ENCODE measurements at regions not wholly inside any gene's neighbourhood (a gene's known extent, or its start where the extent isn't known, plus 50 kb on each side); places are given as distances from the start of the nearest gene placed in this dataset.

GRCh38 chr4:181581983-181582382, 661.2 kb upstream of the TENM3 start:
- no peak for DNase-seq

GRCh38 chr4:181582595-181582994, 660.6 kb upstream of the TENM3 start:
- no peak for DNase-seq

- DNase-seq: no peak
These were observed 654.4 kb upstream of the TENM3 start for GRCh38 chr4:181588733-181589302.

GRCh38 chr4:181592221-181592745, 650.9 kb upstream of the TENM3 start:
- DNase-seq: no peak

- no peak for DNase-seq
These were observed 649.5 kb upstream of the TENM3 start for GRCh38 chr4:181593703-181594102.

GRCh38 chr4:181594188-181594587, 649.0 kb upstream of the TENM3 start:
- DNase-seq: no peak

GRCh38 chr4:181595716-181596115, 647.5 kb upstream of the TENM3 start:
- no peak for DNase-seq

GRCh38 chr4:181597766-181598165, 645.4 kb upstream of the TENM3 start:
- DNase-seq: no peak

GRCh38 chr4:181599134-181599533, 644.1 kb upstream of the TENM3 start:
- no peak for DNase-seq

GRCh38 chr4:181601103-181601502, 642.1 kb upstream of the TENM3 start:
- no peak for DNase-seq

- no peak for DNase-seq
These were observed 638.7 kb upstream of the TENM3 start for GRCh38 chr4:181604546-181604945.

GRCh38 chr4:181606300-181606699, 636.9 kb upstream of the TENM3 start:
- DNase-seq: no peak

GRCh38 chr4:181608181-181608580, 635.0 kb upstream of the TENM3 start:
- no peak for DNase-seq

GRCh38 chr4:181611033-181611711, 632.0 kb upstream of the TENM3 start:
- DNase-seq: no peak

- no peak for DNase-seq
These were observed 631.1 kb upstream of the TENM3 start for GRCh38 chr4:181611946-181612600.

GRCh38 chr4:181613200-181613599, 630.0 kb upstream of the TENM3 start:
- DNase-seq: no peak

GRCh38 chr4:181618038-181618618, 625.1 kb upstream of the TENM3 start:
- DNase-seq: no peak

GRCh38 chr4:181618896-181619295, 624.3 kb upstream of the TENM3 start:
- DNase-seq: no peak

GRCh38 chr4:181619651-181620050, 623.6 kb upstream of the TENM3 start:
- no peak for DNase-seq

- DNase-seq: no peak
These were observed 605.8 kb upstream of the TENM3 start for GRCh38 chr4:181637186-181638105.

- no peak for DNase-seq
These were observed 599.7 kb upstream of the TENM3 start for GRCh38 chr4:181643466-181643865.

- DNase-seq: no peak
These were observed 597.7 kb upstream of the TENM3 start for GRCh38 chr4:181645489-181645888.

- no peak for DNase-seq
These were observed 596.3 kb upstream of the TENM3 start for GRCh38 chr4:181646864-181647263.

Data from stimulated activated CD8-positive, alpha-beta memory T cell treated with anti-CD3 and anti-CD28 coated beads, Interleukin-4, amount 100 ng/mL, for 48 hours (primary cell).